ENCODE measurements at regions not wholly inside any gene's neighbourhood (a gene's known extent, or its start where the extent isn't known, plus 50 kb on each side); places are given as distances from the start of the nearest gene placed in this dataset.

DNA sequence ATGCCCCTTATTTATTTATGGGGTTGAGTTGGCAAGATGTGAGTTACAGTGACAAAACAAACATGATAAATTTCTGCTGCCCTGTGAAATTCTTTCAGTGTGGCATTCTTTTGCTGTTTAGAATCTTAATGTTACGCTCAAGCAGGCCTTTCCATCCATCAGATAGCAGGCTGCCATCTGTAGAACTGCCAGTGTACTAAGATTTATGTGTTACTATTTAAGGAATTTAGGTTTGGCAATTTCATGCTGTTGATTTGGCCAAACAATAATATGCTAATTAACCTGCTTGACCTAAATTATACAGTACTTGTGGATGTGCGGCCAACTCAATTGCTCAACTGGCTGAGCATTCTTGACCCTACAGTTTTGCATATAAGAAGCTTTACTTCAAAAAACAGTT, 477.7 kb upstream of the TPK1 start:
- peak in 1 of 4 donors; percentile 33 for DNase-seq (ENCODE audit: low read depth in 4 of 4, low spot score in 3 of 4)

DNA sequence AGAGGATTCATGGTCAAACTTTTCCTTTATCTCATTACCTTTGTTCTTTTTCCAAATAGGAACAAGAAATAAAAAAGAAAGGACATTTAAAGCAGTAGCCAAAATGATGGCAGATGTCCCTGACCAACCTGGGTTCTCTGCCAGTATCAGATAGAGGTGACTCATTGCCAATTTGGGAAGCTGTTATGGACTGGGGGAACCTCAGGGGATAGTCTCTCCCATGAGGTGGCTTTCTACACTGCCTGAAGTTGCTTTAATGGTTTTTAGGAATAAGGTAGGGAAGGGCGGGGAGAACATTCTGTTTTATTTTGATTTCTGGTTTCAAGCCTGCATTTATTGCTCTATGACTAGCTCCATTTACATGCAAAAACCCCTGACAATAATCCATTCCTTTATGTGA, 457.9 kb upstream of the TPK1 start:
- no peak for DNase-seq (ENCODE audit: low read depth in 4 of 4, low spot score in 3 of 4)

DNA sequence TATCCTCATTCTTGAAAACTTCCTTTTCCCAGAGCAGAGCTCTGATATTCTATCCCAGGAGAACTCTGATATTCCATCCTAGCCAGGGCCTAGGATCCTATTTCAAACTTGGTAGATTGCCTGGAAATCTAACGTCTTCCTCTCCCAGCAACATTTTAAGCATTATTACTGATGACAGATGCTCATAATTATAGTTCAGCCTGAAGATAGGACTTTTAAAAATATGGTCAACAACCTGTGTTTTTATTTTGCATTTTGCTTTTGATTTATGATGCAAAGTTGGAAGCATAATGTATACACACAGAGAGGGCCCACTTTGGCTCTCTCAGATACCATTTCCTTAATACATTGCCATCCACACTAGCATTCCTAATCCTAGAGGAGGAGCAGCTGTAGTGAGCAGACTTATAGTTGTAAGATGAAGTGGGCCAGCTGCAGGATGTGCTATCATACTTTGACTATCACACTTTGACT, 457.4 kb upstream of the TPK1 start:
- peak in 1 of 4 donors; percentile 17 for DNase-seq (ENCODE audit: low read depth in 4 of 4, low spot score in 3 of 4)

DNA sequence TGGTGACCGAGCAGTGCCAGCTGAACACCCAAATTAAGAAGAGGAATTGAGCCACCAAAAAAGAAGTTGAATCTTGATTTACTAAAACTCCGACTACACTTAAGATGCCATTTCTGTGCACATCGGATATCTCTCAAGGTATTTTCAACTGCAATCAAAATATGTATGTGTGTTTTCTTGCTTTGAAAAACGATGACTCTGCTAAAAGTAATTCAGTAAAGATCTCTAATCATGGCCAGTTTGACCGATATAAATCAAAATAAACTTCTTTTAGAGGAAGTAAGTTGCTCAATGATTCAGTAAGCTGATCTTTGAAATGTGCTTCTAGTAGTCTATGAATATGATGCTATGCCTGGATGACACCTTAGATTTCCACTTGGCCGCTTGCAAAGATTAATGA, 453.5 kb upstream of the TPK1 start:
- no peak for DNase-seq (ENCODE audit: low read depth in 4 of 4, low spot score in 3 of 4)

DNA sequence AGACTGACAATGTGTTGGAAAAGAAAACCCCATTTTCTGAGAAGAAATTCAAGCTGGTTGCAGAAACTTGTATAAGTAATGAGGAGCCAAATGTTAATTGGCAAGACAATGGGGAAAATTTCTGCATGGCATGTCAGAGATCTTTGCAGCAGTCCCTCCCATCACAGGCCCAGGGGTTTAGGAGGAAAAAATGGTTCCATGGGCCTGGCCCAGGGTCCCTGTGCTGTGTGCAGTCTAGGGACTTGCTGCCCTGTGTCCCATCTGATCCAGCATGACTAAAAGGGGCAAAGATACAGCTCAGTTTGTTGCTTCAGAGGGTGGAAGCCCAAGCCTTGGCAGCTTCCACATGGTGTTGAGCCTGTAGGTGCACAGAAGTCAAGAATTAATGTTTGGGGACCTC, 440.3 kb upstream of the TPK1 start:
- DNase-seq (ENCODE audit: low read depth in 4 of 4, low spot score in 3 of 4), result no peak

DNA sequence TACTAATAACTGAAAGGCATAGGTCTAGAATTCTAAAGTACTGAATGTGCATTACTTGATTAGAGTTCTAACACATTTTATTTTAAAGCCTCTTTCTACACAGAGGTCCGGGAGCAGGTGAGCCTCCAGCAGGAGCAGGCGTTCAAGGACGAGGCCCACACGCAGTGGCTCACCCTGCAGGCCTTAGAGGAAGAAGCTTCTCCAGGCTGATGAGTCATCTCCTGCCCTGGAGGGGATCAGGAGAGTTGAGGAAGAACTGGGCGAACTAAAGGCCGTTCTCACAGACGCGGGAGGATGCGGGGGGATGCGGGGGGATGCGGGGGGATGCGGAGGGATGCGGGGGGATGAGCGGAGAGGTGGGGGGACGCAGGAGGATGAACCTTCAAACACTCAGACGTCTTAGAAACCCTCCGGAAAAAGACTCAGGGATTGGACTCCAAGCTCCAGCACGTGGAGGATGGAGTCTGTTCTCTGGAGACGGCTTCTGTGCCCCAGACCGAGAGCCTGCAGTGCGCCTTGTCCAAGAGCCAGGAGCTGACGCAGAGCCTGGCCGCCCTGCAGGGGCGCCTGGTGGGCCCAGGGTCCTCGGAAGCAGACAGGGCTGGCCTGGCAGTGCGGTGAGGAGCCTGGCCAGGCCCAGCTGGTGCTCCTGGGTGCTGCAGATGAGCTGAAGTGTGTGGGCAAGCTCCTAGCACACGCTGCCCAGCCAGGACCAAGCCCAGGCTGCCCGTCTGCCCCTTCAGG, 433.7 kb upstream of the TPK1 start:
- no peak for DNase-seq (ENCODE audit: low read depth in 4 of 4, low spot score in 3 of 4)

DNA sequence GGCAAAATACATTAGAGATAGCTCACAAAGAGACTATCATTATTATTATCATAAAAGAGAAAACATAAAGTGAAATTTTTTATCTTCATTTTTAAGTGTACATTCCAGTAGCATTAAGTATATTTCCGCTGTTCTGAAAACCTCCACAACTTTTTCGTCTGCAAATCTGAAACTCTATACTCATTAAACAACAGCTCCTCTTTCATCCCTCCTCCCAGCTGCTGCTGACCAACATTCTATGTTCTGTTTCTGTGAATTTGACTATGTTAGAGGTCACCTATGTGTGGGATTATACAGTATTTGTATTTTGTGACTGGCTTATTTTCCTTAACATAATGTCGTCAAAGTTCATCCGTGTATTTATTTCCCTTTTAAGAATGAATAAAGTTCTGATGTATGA, 429.3 kb upstream of the TPK1 start:
- DNase-seq (ENCODE audit: low read depth in 4 of 4, low spot score in 3 of 4), result no peak

DNA sequence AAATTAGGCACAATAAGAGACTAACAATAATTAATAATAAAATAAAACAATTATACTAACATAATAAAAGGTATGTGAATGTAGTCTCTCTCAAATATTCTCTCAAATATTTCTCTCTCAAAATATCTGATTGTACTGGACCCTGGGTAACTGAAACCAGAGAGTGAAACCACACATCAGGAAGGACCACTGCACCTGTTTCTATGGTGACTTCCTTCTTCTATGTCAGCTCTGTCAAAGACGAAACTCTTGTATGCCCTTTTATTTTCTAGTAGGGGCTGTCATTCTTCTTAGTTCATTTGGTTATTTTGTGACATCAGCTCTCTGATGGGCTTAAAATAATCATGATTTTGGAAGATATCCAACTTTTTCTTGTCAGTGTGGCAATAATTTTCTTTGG, 428.0 kb upstream of the TPK1 start:
- DNase-seq (ENCODE audit: low read depth in 4 of 4, low spot score in 3 of 4), result no peak

DNA sequence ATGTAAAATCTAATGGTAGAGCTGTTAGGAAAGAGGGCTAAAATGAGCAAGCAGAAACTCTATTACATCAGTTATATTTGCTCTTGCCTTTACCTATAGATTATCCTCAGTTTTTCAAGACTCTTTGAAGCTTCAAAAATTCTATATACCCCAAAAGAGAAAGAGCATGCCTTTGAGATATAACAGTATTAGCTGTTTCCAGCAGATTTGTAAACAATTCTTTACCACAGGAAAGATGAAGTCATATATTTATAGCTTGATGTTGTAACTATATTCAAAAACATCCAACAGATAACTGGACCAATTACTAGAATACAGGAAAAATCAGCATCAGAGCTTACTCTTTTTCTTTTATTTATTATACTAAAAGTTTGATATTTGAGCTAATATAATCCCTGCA, 416.2 kb upstream of the TPK1 start:
- no peak for DNase-seq (ENCODE audit: low read depth in 4 of 4, low spot score in 3 of 4)

DNA sequence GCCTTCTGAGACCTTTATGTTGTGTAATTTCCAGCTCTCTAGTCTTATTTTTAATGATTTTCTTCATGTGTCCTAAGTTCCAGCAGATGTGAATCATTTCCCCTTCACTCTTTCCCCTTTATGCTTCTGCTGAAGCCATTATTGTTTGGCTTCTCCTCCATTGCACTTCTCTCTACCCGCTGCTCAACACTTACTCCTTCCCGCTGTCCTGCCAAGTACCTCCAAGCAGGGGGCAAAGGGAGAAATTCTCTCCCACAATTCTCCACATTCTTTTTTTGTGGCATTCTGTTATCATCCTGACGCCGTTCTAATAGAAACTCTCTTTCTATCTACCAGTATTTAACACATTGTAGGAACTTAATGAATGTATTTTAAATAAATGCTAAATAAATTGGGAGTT, 388.9 kb upstream of the TPK1 start:
- no peak for DNase-seq (ENCODE audit: low read depth in 4 of 4, low spot score in 3 of 4)

DNA sequence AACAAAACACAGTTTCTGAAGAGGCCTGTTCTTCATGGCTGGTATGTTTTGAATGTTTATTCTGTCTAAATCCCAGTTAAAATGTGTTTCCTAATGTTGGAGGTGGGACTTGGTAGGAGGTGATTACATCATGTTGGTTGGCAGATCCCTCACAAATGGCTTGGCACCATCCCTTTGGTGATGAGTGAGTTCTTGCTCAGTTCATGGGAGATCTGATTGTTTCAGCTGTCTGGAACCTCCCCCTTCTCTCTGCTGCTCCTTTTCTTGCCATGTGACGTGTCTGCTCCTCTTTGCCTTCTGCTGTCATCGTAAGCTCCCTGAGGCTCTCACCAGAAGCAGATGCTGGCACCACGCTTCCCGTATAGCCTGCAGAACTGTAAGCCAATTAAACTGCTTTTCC, 383.6 kb upstream of the TPK1 start:
- DNase-seq (ENCODE audit: low read depth in 4 of 4, low spot score in 3 of 4), result no peak

DNA sequence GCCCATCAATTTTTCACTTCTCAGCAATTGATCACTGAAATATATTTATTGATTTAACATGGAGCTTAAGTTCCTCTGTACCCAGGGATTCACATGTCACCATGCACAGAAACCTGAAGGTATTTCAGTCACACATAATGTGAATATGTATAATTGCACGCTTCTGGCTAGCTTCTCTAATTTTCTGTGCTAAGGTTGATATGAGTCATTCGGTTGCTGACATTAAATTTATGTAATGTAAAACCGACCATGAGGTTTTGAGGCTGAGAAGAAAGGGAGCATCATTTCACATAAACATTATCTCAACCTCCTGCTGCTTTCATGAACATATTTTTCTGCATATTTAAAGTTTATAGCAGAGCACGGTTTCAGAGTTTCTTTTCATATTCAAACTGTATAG, 381.0 kb upstream of the TPK1 start:
- no peak for DNase-seq (ENCODE audit: low read depth in 4 of 4, low spot score in 3 of 4)

DNA sequence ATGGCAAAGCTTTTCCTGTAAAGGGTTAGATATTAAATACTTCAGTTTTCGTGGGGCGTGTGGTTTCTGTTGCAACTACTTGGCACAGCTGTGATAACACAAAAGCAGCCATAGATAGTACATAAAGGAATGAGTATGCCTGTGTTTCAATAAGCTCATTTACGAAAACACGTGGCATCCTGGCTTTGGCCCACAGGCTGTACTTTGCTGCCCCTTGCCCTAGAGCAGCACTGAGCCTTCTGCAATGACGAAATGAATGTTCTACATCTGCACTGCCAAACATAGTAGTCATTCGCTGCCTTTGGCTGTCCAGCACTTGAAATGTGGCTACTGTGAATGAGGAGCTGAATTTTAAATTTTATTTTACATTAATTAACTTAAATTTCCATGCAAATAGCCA, 376.2 kb upstream of the TPK1 start:
- no peak for DNase-seq (ENCODE audit: low read depth in 4 of 4, low spot score in 3 of 4)

DNA sequence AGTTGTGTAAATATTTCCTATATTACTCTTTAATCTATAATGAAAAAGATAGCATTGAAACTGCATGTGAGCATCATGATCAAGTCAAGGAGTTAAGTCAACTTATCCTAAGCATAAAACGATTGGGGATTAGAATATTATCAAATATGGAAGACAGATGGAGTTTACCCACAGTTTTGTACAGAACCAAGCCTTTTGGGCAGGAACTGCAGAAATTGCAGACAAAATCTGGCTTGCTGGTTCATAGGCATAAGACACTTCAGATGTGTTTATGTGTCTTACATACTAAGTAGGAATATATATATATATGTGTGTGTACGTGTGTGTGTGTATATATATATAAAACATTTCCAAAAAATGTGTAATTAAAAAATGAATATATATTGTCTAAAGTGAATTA, 375.4 kb upstream of the TPK1 start:
- no peak for DNase-seq (ENCODE audit: low read depth in 4 of 4, low spot score in 3 of 4)

DNA sequence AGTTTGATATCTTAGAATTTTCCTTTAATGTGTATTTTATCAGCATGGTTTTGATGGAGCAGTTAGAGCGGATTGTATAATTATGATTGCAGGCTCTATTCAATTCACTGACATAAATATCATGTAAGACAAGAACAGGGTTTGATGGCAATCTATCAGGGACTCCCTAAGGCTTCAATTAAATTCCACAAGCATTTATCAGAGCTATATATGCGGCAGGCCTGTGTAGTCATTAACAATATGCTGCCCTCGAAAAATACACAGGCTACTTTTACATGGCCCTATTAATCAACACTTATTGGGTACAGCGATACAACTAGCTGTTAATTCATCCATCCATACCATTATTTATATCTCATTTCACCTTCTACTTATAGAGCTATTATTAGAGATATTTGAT, 358.1 kb upstream of the TPK1 start:
- no peak for DNase-seq (ENCODE audit: low read depth in 4 of 4, low spot score in 3 of 4)

DNA sequence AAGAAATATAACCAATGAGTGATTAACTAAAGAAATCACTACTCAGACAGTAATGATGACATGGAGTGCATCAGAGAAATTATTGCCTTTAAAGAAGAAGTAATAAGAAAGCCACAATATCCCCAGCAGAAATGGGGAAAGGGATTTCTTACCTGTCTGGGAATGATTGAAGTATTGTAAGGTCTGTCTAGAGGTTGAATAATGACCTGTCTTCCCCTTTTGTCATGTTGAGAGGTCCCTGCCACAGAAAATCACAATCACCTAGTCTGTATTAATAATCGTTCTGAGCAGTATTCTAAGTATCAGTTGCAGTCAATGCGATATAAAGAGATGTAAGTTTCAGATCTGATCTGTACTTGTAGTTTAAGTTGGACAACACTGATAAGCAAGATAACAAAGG, 349.1 kb upstream of the TPK1 start:
- no peak for DNase-seq (ENCODE audit: low read depth in 4 of 4, low spot score in 3 of 4)

DNA sequence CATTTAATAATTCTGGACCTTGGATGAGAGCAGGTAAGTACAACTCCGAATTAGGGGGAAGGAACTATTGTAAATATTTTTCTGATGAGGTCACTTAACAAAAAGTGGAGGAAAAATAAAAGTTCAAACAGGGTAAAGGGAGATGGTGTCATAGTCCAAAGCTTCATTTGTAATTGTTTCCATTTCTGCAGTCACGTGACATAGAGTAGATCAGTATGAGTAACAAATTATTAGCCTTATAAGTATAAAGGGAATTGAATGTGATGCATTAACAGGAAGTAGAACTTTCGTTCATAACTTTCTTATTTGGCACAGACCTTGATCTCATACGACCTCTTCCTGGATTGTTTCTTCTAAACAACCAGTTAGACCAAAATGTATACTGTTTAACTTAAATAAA, 347.2 kb upstream of the TPK1 start:
- no peak for DNase-seq (ENCODE audit: low read depth in 4 of 4, low spot score in 3 of 4)

DNA sequence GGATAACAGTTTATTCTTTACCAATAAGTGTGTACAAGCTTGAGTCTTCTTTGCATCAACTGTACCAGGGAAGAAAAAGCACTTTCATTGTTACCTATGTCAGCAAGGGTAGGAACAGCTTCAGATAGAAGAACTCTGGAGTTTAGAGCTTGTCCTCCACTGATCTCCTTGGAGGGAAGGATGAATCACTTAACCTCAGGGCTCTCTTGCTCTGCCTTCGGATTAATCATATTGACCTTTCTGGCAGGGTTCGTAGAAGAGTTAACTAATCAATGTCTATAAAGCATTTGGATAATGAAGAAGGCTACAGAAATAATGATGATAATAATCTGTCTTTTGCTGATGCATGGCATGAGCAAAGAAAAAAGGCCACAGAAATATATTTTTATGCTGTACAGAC, 339.5 kb upstream of the TPK1 start:
- DNase-seq (ENCODE audit: low read depth in 4 of 4, low spot score in 3 of 4), result no peak

DNA sequence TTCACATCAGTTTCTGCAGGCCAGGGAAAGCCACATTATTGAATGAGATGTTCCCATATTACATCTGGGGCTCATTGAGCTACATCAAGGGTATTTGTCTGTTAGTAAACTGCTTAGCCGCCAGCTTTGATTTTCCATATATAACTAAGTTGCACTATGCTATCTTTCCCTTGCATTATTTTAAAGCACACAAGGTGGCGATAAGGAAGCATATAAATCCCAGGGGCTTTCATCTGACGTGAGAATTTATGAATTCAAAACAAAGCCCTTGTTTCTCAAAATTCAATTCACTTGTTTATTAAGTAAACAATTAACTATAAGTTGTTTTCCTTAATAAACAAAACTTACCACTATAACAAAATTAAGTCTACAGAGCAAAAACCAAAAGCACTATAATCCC, 334.1 kb upstream of the TPK1 start:
- no peak for DNase-seq (ENCODE audit: low read depth in 4 of 4, low spot score in 3 of 4)

DNA sequence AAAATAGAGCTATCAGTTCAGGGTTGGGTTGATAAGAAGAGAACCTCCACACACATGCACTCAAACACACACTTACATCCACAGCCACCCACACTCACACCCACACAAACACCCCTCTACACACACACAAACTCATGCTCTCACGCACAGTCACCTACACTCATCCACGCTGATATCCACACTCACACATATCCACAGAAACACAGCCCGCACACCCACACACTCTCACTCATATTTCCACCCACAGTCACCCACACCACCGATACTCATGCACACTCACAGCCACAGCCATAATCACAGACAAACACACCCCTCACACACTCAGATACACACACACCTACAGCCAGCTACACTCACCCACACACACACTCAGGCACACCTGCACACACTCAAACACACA, 333.0 kb upstream of the TPK1 start:
- DNase-seq (ENCODE audit: low read depth in 4 of 4, low spot score in 3 of 4), result no peak

DNA sequence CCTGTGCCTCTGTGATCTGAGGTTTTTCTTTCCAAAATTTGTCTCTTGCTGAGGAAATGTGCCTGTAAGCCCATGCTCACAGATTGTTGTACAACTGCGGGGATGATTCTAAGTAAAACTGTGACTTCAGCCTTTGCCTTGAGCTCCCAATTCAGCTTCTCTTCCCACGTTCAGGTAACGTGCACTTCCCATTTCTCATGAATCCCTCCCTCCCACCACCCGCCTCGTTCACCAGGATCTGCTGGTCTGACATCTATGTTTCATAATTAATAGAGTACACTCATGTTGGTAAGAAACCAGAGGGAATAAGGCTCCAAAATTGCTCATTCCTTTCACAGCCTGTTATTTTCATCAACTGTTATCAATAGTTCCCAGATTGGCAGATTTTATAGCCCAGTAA, 332.6 kb upstream of the TPK1 start:
- no peak for DNase-seq (ENCODE audit: low read depth in 4 of 4, low spot score in 3 of 4)

DNA sequence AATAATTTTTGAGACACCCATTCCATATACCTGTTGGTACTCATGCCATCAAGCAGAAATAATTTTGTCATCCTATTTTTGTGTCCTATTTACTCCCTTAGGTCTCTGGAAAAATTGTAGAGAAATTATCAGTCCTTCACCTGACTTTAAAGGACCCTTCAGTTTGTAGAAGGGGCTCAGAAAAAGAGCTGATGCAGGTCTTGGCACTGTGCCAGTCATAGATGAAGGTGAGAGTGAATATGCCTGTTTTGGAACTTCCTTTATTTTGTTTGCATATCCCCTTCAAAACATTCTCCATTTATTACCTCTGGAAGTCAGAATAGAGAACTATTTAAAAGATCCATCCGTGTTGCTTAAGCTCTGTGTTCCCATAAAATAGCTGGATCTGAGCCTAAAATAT, 321.0 kb upstream of the TPK1 start:
- DNase-seq (ENCODE audit: low read depth in 4 of 4, low spot score in 3 of 4), result no peak

DNA sequence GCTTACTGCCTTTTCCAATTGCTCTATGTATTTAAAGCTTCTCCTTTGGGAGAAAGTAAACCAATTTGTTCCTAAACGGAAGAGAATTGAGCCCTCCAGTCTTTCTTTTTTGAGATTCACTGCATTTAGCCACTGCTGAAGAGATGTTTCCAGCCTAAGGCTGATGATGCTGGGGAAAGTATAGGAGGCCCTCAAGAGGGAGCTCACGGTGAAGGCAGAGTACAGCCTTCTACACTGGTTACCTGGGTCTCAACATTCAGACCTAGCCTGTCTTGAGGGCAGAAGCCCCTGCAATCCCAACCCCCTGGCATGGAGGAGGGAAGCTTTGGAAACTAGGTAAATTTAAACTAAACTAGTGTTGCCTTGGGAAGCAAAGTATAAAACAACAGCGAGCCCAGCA, 316.7 kb upstream of the TPK1 start:
- no peak for DNase-seq (ENCODE audit: low read depth in 4 of 4, low spot score in 3 of 4)
